ENCODE measurements at regions not wholly inside any gene's neighbourhood (a gene's known extent, or its start where the extent isn't known, plus 50 kb on each side); places are given as distances from the start of the nearest gene placed in this dataset.

DNA sequence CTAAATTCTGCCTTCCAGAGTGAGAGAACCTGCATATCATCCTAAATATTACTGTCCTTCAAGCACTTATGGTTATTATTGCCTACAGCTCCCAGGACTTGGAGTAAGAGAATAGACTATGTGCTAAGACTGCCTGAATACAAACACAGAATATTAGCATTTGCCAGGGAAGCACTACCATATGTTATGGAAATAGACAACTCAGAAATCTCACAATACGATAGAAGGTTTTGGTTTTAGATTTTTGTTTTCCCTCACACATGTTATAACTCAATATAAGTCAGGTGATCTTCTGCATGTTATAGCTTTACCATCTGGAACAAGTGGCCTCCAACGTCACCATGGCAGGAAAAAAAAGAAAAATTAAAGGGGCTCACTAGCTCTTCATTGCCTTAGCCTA, 413.9 kb downstream of the LRRIQ3 start:
- TF ChIP-seq, protein P1, sequence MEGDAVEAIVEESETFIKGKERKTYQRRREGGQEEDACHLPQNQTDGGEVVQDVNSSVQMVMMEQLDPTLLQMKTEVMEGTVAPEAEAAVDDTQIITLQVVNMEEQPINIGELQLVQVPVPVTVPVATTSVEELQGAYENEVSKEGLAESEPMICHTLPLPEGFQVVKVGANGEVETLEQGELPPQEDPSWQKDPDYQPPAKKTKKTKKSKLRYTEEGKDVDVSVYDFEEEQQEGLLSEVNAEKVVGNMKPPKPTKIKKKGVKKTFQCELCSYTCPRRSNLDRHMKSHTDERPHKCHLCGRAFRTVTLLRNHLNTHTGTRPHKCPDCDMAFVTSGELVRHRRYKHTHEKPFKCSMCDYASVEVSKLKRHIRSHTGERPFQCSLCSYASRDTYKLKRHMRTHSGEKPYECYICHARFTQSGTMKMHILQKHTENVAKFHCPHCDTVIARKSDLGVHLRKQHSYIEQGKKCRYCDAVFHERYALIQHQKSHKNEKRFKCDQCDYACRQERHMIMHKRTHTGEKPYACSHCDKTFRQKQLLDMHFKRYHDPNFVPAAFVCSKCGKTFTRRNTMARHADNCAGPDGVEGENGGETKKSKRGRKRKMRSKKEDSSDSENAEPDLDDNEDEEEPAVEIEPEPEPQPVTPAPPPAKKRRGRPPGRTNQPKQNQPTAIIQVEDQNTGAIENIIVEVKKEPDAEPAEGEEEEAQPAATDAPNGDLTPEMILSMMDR (IDR thresholded peaks at IDR 0.05) = no peak
- no peak for TF ChIP-seq POLR2A (IDR thresholded peaks at IDR 0.05)
- DNase-seq = no peak
- no peaks in the 10 kb centered on the region for H3K4me1 ChIP-seq
- WGBS, 2 donors = 57 to 58% methylated on average over 2 of the region's 2 CpGs
- H3K4me3 ChIP-seq = no peak overlapping the region
- ATAC-seq = no peak
- no peaks in the 10 kb centered on the region for H3K27me3 ChIP-seq
- intact Hi-C loops (cut with DNase I) = no loop called here
- no peak overlapping the region for H3K27ac ChIP-seq
- no peaks in the 10 kb centered on the region for H3K9me3 ChIP-seq
- no peaks in the 10 kb centered on the region for H3K36me3 ChIP-seq (replicated peaks in 1 of 2; ENCODE audit: insufficient read depth in 1 of 2, low read depth in 2 of 2)

DNA sequence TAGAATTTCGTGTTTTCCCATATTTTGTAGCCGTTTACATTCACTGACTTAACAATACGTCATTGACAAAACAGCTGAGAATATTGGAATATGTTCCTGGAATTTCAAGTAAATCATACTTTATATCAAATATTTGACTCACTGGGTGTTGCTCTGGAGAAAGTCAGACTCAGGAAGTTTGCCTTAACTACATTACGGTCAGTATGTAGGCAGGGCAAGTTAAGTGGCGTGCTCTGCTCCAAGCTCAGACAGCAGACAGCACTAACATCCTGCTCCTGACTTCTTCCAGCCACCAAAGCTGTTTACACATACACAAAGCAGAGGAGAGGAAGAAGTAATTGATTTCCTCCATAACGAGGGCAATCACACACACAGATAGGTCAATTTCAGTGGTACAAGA, 414.6 kb downstream of the LRRIQ3 start:
- Histone ChIP-seq H3K27ac (no peak overlapping the region), H3K9me3 (no peaks in the 10 kb centered on the region), H3K4me1 (no peaks in the 10 kb centered on the region), H3K27me3 (no peaks in the 10 kb centered on the region), H3K4me3 (no peak overlapping the region), H3K36me3 (replicated peaks in 1 of 2; ENCODE audit: insufficient read depth in 1 of 2, low read depth in 2 of 2) (no peaks in the 10 kb centered on the region)
- intact Hi-C loops (cut with DNase I) = no loop called here
- TF ChIP-seq POLR2A (IDR thresholded peaks at IDR 0.05) = no peak
- TF ChIP-seq, protein P1 (IDR thresholded peaks at IDR 0.05) = no peak
- ATAC-seq (no peak), DNase-seq (no peak)
- 42% methylated on average over 6 of the region's 6 CpGs for WGBS, 2 donors

DNA sequence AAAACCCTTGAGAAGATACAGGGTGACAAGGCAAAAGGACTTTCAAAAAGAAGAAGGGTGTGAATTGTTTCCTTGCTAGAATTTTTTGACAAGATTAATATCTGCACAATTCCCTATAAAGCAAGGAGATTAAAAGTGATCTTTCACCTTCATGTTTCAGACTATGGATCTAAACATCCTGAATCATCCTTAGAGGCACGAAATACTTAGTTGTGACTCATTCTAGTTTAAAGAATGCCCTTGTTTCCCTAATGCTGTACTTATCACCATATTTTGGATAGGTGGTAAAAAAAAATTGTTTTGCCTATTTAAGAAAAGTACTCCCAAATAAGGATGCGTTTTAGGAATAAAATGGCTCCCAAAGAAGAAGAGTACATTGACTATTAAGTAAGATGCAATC, 415.1 kb downstream of the LRRIQ3 start:
- intact Hi-C loops (cut with DNase I) = no loop called here
- H3K36me3 ChIP-seq (replicated peaks in 1 of 2; ENCODE audit: insufficient read depth in 1 of 2, low read depth in 2 of 2) = no peaks in the 10 kb centered on the region
- H3K27me3 ChIP-seq = no peaks in the 10 kb centered on the region
- H3K4me3 ChIP-seq = no peak overlapping the region
- no peak overlapping the region for H3K27ac ChIP-seq
- H3K4me1 ChIP-seq = no peaks in the 10 kb centered on the region
- ATAC-seq (no peak), DNase-seq (no peak)
- H3K9me3 ChIP-seq = no peaks in the 10 kb centered on the region
- TF ChIP-seq, protein P1 (IDR thresholded peaks at IDR 0.05) = no peak
- no peak for TF ChIP-seq POLR2A (IDR thresholded peaks at IDR 0.05)
- WGBS, 2 donors = 44 to 51% methylated on average over 2 of the region's 2 CpGs

DNA sequence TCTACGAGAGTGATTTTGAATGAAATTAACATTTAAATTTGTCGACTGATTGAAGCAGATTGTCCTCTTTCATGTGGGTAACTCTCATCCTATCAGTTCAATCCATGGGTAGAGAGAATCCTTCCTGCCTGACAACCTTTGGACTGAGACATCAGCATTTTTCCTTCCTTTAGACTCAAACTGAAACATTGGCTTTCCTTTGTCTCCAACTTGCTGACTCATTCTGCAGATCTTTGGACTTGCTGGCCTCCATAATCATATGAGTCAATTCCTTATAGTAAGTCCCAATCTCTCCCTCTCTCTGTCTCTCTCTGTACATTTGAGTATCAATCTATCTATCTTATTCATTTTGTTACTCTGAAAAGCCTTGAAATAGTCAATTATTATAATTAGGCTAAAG, 416.7 kb downstream of the LRRIQ3 start:
- Histone ChIP-seq H3K4me1 (no peaks in the 10 kb centered on the region), H3K4me3 (no peak overlapping the region), H3K36me3 (replicated peaks in 1 of 2; ENCODE audit: insufficient read depth in 1 of 2, low read depth in 2 of 2) (no peaks in the 10 kb centered on the region), H3K9me3 (no peaks in the 10 kb centered on the region), H3K27me3 (no peaks in the 10 kb centered on the region), H3K27ac (no peak overlapping the region)
- no peak for TF ChIP-seq POLR2A (IDR thresholded peaks at IDR 0.05)
- 65 to 71% methylated on average over 2 of the region's 2 CpGs for WGBS, 2 donors
- DNase-seq = no peak
- ATAC-seq = no peak
- intact Hi-C loops (cut with DNase I) = no loop called here

DNA sequence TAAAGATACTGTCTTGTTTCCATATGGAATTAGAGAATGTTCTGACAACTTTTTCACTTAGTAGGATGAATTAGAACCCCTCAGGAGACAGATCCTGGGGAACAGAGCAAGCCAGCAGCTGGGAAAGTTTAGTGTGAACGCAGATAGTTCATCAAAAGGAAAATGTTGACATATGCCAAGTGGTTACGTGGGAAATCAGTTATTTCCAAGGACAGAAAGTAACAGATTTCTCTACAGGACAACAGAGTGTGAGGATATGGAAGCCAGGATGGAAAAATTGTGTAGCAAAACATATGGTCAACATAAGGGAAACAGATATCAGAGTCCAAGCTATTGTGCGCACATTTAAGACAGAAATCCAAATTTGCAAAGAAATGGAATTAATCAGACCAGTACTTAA, 419.5 kb downstream of the LRRIQ3 start:
- no peak for DNase-seq
- intact Hi-C loops (cut with DNase I) = no loop called here

More for the DNA sequence above, 419.5 kb downstream of the LRRIQ3 start:
- no peak for ATAC-seq
- Histone ChIP-seq H3K9me3 (no peaks in the 10 kb centered on the region), H3K4me3 (no peak overlapping the region), H3K27me3 (no peaks in the 10 kb centered on the region), H3K36me3 (replicated peaks in 1 of 2; ENCODE audit: insufficient read depth in 1 of 2, low read depth in 2 of 2) (no peaks in the 10 kb centered on the region), H3K4me1 (no peaks in the 10 kb centered on the region), H3K27ac (no peak overlapping the region)
- TF ChIP-seq, protein P1 (IDR thresholded peaks at IDR 0.05) = no peak
- no peak for TF ChIP-seq POLR2A (IDR thresholded peaks at IDR 0.05)
- 13 to 15% methylated on average over 3 of the region's 3 CpGs for whole genome bisulfite sequencing, 2 donors

Measured in body of pancreas (tissue), 4 donors.